GM12878 (cell line): ENCODE measurements at regions not wholly inside any gene's neighbourhood (a gene's known extent, or its start where the extent isn't known, plus 50 kb on each side); places are given as distances from the start of the nearest gene placed in this dataset.

ENCODE experiments used
- ATAC-seq: fragments of 200-7000 bp; cut with Tn5 transposase; 3 replicates; pipeline ENCODE4 v1.9.1; 2020; ENCODE audit warnings: mild to moderate bottlenecking, moderate library complexity
- BruUV-seq: library from RNA; stranded (reverse); fragments of 400-500 nt; replicated peaks from 2 replicates; lab custom pipeline; 2021; lab: Mats Ljungman, UMichigan
- CTCF ChIA-PET: fragments of 300-600 bp; sonication (Branson Sonifier 250); formaldehyde crosslinking; extraction: SDS; loops from one replicate; lab custom pipeline; 2021; ENCODE audit warnings: inconsistent platforms; lab: Yijun Ruan, JAX
- POLR2A ChIA-PET: fragments of 350-600 bp; formaldehyde crosslinking; extraction: SDS; loops from one replicate; lab custom pipeline; 2021; ENCODE audit warnings: inconsistent platforms; lab: Charles Lee
- RAD21 ChIA-PET: fragments of 300-600 bp; sonication (Branson Sonifier 250); formaldehyde crosslinking; loops from one replicate; lab custom pipeline; 2023; ENCODE audit warnings: antibody characterized with exemption; ENCODE audit not compliant: unreplicated experiment; lab: Charles Lee
- SMC1A ChIA-PET: fragments of 300-600 bp; sonication (Branson Sonifier 250); formaldehyde crosslinking; loops from one replicate; lab custom pipeline; 2023; ENCODE audit not compliant: unreplicated experiment, uncharacterized antibody; lab: Charles Lee
- DNase-seq: peaks from one replicate; pipeline ENCODE4 v3.0.0-alpha.2; 2011; ENCODE audit warnings: low read depth, low spot score
- FAIRE-seq: peaks from 3 replicates; lab custom pipeline; 2011; peaks lifted over from hg19 to GRCh38; lab: Jason Lieb, UNC
- H2AFZ ChIP-seq: 2 replicates; pipeline ENCODE4 v1.6.0; 2011; ENCODE audit warnings: low read depth, low read length, control low read depth; ENCODE audit not compliant: control insufficient read depth
- H3K27ac ChIP-seq: 2 replicates; pipeline ENCODE4 v1.5.1; 2011; ENCODE audit warnings: control low read depth; ENCODE audit not compliant: control insufficient read depth, insufficient read depth
- H3K27me3 ChIP-seq, 2 experiments: replicated peaks in 1 of 2; 2 replicates each; pipeline versions ENCODE4 v1.6.0 to v1.6.1; 2011; ENCODE audit warnings: low read length in 1 of 2; ENCODE audit not compliant: control insufficient read depth in 2 of 2, insufficient read depth in 2 of 2
- H3K36me3 ChIP-seq, 2 experiments: 2 replicates each; pipeline ENCODE4 v1.5.1; 2011; ENCODE audit warnings: low read length in 1 of 2; ENCODE audit not compliant: control insufficient read depth in 2 of 2, insufficient read depth in 2 of 2
- H3K4me1 ChIP-seq: 2 replicates; pipeline ENCODE4 v1.6.1; 2011; ENCODE audit warnings: mild to moderate bottlenecking, low read length, moderate library complexity, mixed read lengths; ENCODE audit not compliant: control insufficient read depth, insufficient read depth
- H3K4me2 ChIP-seq: 2 replicates; pipeline ENCODE4 v1.6.0; 2011; ENCODE audit warnings: control low read depth; ENCODE audit not compliant: control insufficient read depth, insufficient read depth
- H3K4me3 ChIP-seq: fragments of 200-600 bp; sonication (generic); 2 replicates; pipeline ENCODE4 v1.5.1; 2016
- H3K79me2 ChIP-seq: 2 replicates; pipeline ENCODE4 v1.6.0; 2011; ENCODE audit warnings: low read length; ENCODE audit not compliant: control insufficient read depth, insufficient read depth
- H3K9ac ChIP-seq: 2 replicates; pipeline ENCODE4 v1.8.0; 2011; ENCODE audit warnings: low read length, control low read depth, mixed read lengths; ENCODE audit not compliant: control insufficient read depth, insufficient read depth
- H3K9me3 ChIP-seq: replicated peaks from 3 replicates; pipeline ENCODE4 v1.5.1; 2011; ENCODE audit warnings: mild to moderate bottlenecking, low read length; ENCODE audit not compliant: control insufficient read depth, insufficient read depth
- H4K20me1 ChIP-seq: 2 replicates; pipeline ENCODE4 v1.6.0; 2011; ENCODE audit not compliant: control insufficient read depth, insufficient read depth
- BHLHE40 ChIP-seq, 2 experiments: fragments of 450-650 bp in 1 of 2; IDR thresholded peaks; 2 replicates each; pipeline ENCODE4 v1.6.1; 2011 to 2017; ENCODE audit warnings: low read depth in 2 of 2, borderline replicate concordance in 1 of 2, improper control_type of control experiment in 1 of 2, low read length in 1 of 2, mild to moderate bottlenecking in 1 of 2
- CBFB ChIP-seq: IDR thresholded peaks from 2 replicates; pipeline ENCODE4 v1.6.1; 2016; ENCODE audit warnings: antibody characterized with exemption, low read depth
- FOS ChIP-seq: IDR thresholded peaks from 3 replicates; pipeline ENCODE4 v1.6.1; 2011; ENCODE audit warnings: borderline replicate concordance; ENCODE audit not compliant: insufficient read length; ENCODE audit errors: extremely low read depth
- IRF4 ChIP-seq: IDR thresholded peaks from 2 replicates; pipeline ENCODE4 v1.6.1; 2011; ENCODE audit warnings: low read depth, low read length
- MTA3 ChIP-seq: IDR thresholded peaks from 2 replicates; pipeline ENCODE4 v1.6.1; 2012; ENCODE audit warnings: low read length, inconsistent platforms, borderline replicate concordance
- NRF1 ChIP-seq: conservative IDR thresholded peaks from 2 replicates; pipeline ENCODE4 v1.6.1; 2011; ENCODE audit warnings: mild to moderate bottlenecking, low read depth, low read length, improper control_type of control experiment
- RB1 ChIP-seq: fragments of 450-650 bp; formaldehyde crosslinking; IDR thresholded peaks from 2 replicates; pipeline ENCODE4 v1.6.1; 2017; ENCODE audit warnings: mild to moderate bottlenecking, borderline replicate concordance
- SPI1 ChIP-seq: IDR thresholded peaks from 2 replicates; pipeline ENCODE4 v1.6.1; 2011; ENCODE audit warnings: low read depth, mild to moderate bottlenecking, low read length, moderate library complexity, borderline replicate concordance; ENCODE audit not compliant: insufficient read depth
- TCF3 ChIP-seq: IDR thresholded peaks from 2 replicates; pipeline ENCODE4 v1.6.1; 2012; ENCODE audit warnings: low read depth, mild to moderate bottlenecking, low read length, borderline replicate concordance; ENCODE audit not compliant: insufficient read depth
- YY1 ChIP-seq: IDR thresholded peaks from 2 replicates; pipeline ENCODE4 v1.6.1; 2011; ENCODE audit warnings: low read depth, mild to moderate bottlenecking, low read length
- ZZZ3 ChIP-seq: IDR thresholded peaks from 2 replicates; pipeline ENCODE4 v1.6.1; 2011; ENCODE audit warnings: low read depth; ENCODE audit not compliant: control insufficient read depth, insufficient read length
- WGBS: methylation state at CpG from one replicate; pipeline ENCODE4 v1.1.6; 2016; ENCODE audit warnings: low lambda C conversion rate; ENCODE audit not compliant: insufficient replicate concordance, insufficient coverage; ENCODE audit errors: missing lambda C conversion rate; 5-methylcytosine and 5-hydroxymethylcytosine counted together
- in situ Hi-C: fragments of 300-500 bp; cut with MboI; formaldehyde crosslinking; loops from 9 replicates; pipeline ENCODE4 v1.14.3; 2018; ENCODE audit warnings: mixed read lengths
- intact Hi-C: fragments of 100-400 bp; cut with micrococcal nuclease; formaldehyde crosslinking; loops from one replicate; pipeline ENCODE4 v1.14.2; 2022; ENCODE audit not compliant: unreplicated experiment
- TF ChIP-seq, protein P1 (sequence below), 3 experiments: IDR thresholded peaks in 2 of 3; conservative IDR thresholded peaks in 1 of 3; 2 replicates each; pipeline ENCODE4 v1.5.1; 2011; ENCODE audit warnings: low read depth in 3 of 3, low read length in 3 of 3, mild to moderate bottlenecking in 3 of 3, control low read depth in 2 of 3, moderate library complexity in 2 of 3, inconsistent platforms in 1 of 3, mixed read lengths in 1 of 3; ENCODE audit not compliant: control insufficient read depth in 2 of 3, insufficient read depth in 1 of 3; ENCODE audit errors: extremely low read depth in 1 of 3
- TF ChIP-seq, protein P2 (sequence below): fragments of 450-650 bp; IDR thresholded peaks from 2 replicates; pipeline ENCODE4 v1.6.1; 2017; ENCODE audit warnings: antibody characterized with exemption, mild to moderate bottlenecking, moderate library complexity
- TF ChIP-seq, protein P3 (sequence below): fragments of 150-350 bp; IDR thresholded peaks from 2 replicates; pipeline ENCODE4 v1.6.1; 2014; ENCODE audit warnings: mild to moderate bottlenecking, low read depth, low read length
- TF ChIP-seq, protein P4 (sequence below): fragments of 450-650 bp; formaldehyde crosslinking; IDR thresholded peaks from 2 replicates; pipeline ENCODE4 v1.4.0; 2020; ENCODE audit warnings: mild to moderate bottlenecking, moderate library complexity

DNA sequence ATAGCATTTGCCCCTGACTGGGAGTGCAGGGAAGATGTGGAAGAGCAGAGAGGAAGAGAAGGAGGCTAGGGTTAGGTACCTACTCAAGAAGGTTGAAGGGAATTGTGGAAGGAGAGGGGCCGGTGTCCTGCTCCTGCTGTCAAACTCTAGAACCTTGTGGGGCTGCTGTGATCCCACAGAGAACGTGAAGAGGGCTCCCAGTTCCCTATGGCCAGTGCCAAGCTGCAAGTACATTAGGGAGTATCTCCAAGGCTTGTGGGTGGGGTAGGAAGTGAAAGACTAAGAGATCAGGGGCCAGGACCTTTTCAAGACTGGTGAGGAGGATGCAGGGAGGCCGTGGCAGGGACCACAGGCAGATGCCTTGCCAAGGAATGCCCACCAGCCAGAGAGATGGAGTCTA lies 263.4 kb downstream of the CDH26 start:
- ChIA-PET POLR2A (no interaction called here), SMC1A (no interaction called here), CTCF (no interaction called here), RAD21 (interaction anchor here (1.1 kb wide), 1 partner anchor 11 kb away, joined by 3 read pairs; no protein-coding TSS in a partner anchor)
- no peak overlapping the region for H2AFZ ChIP-seq
- intact Hi-C loops (no loop called here), in situ Hi-C loops (no loop called here)
- H3K4me3 ChIP-seq, result no peak overlapping the region
- BruUV-seq, result no TSS peak
- FAIRE-seq (no peak), DNase-seq (no peak), ATAC-seq (no peak)
- no peaks in the 10 kb centered on the region for H3K27me3 ChIP-seq
- no peak overlapping the region for H3K27ac ChIP-seq
- H3K9ac ChIP-seq, result no peak overlapping the region
- H3K79me2 ChIP-seq, result no peaks in the 10 kb centered on the region
- 7% methylated on average over 3 of the region's 3 CpGs for WGBS
- no peaks in the 10 kb centered on the region for H3K4me1 ChIP-seq
- H3K9me3 ChIP-seq, result no peaks in the 10 kb centered on the region
- no peaks in the 10 kb centered on the region for H3K36me3 ChIP-seq
- no peak overlapping the region for H3K4me2 ChIP-seq
- no peaks in the 10 kb centered on the region for H4K20me1 ChIP-seq
- no peak for TF ChIP-seq SPI1
- TF ChIP-seq BHLHE40 (IDR thresholded peaks at IDR 0.05; ENCODE audit: borderline replicate concordance in 1 of 2, low read depth in 2 of 2, low read length in 1 of 2), result no peak
- no peak for TF ChIP-seq CBFB
- no peak for TF ChIP-seq MTA3
- TF ChIP-seq, protein P1, sequence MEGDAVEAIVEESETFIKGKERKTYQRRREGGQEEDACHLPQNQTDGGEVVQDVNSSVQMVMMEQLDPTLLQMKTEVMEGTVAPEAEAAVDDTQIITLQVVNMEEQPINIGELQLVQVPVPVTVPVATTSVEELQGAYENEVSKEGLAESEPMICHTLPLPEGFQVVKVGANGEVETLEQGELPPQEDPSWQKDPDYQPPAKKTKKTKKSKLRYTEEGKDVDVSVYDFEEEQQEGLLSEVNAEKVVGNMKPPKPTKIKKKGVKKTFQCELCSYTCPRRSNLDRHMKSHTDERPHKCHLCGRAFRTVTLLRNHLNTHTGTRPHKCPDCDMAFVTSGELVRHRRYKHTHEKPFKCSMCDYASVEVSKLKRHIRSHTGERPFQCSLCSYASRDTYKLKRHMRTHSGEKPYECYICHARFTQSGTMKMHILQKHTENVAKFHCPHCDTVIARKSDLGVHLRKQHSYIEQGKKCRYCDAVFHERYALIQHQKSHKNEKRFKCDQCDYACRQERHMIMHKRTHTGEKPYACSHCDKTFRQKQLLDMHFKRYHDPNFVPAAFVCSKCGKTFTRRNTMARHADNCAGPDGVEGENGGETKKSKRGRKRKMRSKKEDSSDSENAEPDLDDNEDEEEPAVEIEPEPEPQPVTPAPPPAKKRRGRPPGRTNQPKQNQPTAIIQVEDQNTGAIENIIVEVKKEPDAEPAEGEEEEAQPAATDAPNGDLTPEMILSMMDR (IDR thresholded peaks at IDR 0.05 in 2 of 3, conservative IDR thresholded peaks at IDR 0.05 in 1 of 3; ENCODE audit: control insufficient read depth in 2 of 3, extremely low read depth in 1 of 3, insufficient read depth in 1 of 3, low read depth in 3 of 3, low read length in 3 of 3), result no peak
- TF ChIP-seq ZZZ3, result no peak
- TF ChIP-seq, protein P2, sequence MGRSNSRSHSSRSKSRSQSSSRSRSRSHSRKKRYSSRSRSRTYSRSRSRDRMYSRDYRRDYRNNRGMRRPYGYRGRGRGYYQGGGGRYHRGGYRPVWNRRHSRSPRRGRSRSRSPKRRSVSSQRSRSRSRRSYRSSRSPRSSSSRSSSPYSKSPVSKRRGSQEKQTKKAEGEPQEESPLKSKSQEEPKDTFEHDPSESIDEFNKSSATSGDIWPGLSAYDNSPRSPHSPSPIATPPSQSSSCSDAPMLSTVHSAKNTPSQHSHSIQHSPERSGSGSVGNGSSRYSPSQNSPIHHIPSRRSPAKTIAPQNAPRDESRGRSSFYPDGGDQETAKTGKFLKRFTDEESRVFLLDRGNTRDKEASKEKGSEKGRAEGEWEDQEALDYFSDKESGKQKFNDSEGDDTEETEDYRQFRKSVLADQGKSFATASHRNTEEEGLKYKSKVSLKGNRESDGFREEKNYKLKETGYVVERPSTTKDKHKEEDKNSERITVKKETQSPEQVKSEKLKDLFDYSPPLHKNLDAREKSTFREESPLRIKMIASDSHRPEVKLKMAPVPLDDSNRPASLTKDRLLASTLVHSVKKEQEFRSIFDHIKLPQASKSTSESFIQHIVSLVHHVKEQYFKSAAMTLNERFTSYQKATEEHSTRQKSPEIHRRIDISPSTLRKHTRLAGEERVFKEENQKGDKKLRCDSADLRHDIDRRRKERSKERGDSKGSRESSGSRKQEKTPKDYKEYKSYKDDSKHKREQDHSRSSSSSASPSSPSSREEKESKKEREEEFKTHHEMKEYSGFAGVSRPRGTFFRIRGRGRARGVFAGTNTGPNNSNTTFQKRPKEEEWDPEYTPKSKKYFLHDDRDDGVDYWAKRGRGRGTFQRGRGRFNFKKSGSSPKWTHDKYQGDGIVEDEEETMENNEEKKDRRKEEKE, result no peak
- no peak for TF ChIP-seq TCF3
- TF ChIP-seq RB1, result no peak
- no peak for TF ChIP-seq IRF4
- TF ChIP-seq, protein P3, sequence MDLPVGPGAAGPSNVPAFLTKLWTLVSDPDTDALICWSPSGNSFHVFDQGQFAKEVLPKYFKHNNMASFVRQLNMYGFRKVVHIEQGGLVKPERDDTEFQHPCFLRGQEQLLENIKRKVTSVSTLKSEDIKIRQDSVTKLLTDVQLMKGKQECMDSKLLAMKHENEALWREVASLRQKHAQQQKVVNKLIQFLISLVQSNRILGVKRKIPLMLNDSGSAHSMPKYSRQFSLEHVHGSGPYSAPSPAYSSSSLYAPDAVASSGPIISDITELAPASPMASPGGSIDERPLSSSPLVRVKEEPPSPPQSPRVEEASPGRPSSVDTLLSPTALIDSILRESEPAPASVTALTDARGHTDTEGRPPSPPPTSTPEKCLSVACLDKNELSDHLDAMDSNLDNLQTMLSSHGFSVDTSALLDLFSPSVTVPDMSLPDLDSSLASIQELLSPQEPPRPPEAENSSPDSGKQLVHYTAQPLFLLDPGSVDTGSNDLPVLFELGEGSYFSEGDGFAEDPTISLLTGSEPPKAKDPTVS, result no peak
- no peak for TF ChIP-seq NRF1
- no peak for TF ChIP-seq YY1
- TF ChIP-seq FOS, result no peak
- TF ChIP-seq, protein P4, sequence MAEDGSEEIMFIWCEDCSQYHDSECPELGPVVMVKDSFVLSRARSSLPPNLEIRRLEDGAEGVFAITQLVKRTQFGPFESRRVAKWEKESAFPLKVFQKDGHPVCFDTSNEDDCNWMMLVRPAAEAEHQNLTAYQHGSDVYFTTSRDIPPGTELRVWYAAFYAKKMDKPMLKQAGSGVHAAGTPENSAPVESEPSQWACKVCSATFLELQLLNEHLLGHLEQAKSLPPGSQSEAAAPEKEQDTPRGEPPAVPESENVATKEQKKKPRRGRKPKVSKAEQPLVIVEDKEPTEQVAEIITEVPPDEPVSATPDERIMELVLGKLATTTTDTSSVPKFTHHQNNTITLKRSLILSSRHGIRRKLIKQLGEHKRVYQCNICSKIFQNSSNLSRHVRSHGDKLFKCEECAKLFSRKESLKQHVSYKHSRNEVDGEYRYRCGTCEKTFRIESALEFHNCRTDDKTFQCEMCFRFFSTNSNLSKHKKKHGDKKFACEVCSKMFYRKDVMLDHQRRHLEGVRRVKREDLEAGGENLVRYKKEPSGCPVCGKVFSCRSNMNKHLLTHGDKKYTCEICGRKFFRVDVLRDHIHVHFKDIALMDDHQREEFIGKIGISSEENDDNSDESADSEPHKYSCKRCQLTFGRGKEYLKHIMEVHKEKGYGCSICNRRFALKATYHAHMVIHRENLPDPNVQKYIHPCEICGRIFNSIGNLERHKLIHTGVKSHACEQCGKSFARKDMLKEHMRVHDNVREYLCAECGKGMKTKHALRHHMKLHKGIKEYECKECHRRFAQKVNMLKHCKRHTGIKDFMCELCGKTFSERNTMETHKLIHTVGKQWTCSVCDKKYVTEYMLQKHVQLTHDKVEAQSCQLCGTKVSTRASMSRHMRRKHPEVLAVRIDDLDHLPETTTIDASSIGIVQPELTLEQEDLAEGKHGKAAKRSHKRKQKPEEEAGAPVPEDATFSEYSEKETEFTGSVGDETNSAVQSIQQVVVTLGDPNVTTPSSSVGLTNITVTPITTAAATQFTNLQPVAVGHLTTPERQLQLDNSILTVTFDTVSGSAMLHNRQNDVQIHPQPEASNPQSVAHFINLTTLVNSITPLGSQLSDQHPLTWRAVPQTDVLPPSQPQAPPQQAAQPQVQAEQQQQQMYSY (CRISPR knock-in tag), result no peak
